GM23338 (cell line): ENCODE measurements at regions not wholly inside any gene's neighbourhood (a gene's known extent, or its start where the extent isn't known, plus 50 kb on each side); places are given as distances from the start of the nearest gene placed in this dataset.

Experiments used
- ATAC-seq: fragments of 200-7000 bp; cut with Tn5 transposase; 3 replicates; pipeline ENCODE4 v1.9.1; 2020
- DNase-seq: peaks from one replicate; pipeline ENCODE4 v3.0.0-alpha.2; 2015; ENCODE audit warnings: low spot score
- H2AFZ ChIP-seq: fragments of 200-600 bp; sonication (generic); 2 replicates; pipeline ENCODE4 v1.8.0; 2016; ENCODE audit warnings: antibody characterized with exemption, mild to moderate bottlenecking, moderate library complexity
- H3F3A ChIP-seq: fragments of 200-600 bp; sonication (generic); replicated peaks from 2 replicates; pipeline ENCODE4 v1.8.0; 2017; ENCODE audit warnings: antibody characterized with exemption, mixed run types, low read depth
- H3K27ac ChIP-seq: fragments of 200-600 bp; sonication (generic); 2 replicates; pipeline ENCODE4 v1.6.1; 2016; ENCODE audit warnings: low read depth
- H3K27me3 ChIP-seq: fragments of 200-600 bp; sonication (generic); 2 replicates; pipeline ENCODE4 v1.8.0; 2016; ENCODE audit warnings: mild to moderate bottlenecking, mixed run types, moderate library complexity; ENCODE audit not compliant: insufficient read depth
- H3K36me3 ChIP-seq: fragments of 200-600 bp; sonication (generic); 2 replicates; pipeline ENCODE4 v1.8.0; 2016; ENCODE audit warnings: mild to moderate bottlenecking; ENCODE audit not compliant: insufficient read depth
- H3K4me1 ChIP-seq: fragments of 200-600 bp; sonication (generic); 2 replicates; pipeline ENCODE4 v1.8.0; 2016; ENCODE audit warnings: mild to moderate bottlenecking, moderate library complexity; ENCODE audit not compliant: insufficient read depth
- H3K4me2 ChIP-seq: fragments of 200-600 bp; sonication (generic); 2 replicates; pipeline ENCODE4 v1.7.1; 2017; ENCODE audit warnings: mixed run types
- H3K4me3 ChIP-seq: fragments of 200-600 bp; sonication (generic); 2 replicates; pipeline ENCODE4 v1.6.1; 2016; ENCODE audit warnings: mixed run types
- H3K79me2 ChIP-seq: fragments of 200-600 bp; sonication (generic); replicated peaks from 2 replicates; pipeline ENCODE4 v1.8.0; 2017; ENCODE audit warnings: mild to moderate bottlenecking; ENCODE audit not compliant: insufficient read depth
- H3K9me2 ChIP-seq: fragments of 200-600 bp; sonication (generic); 2 replicates; pipeline ENCODE4 v1.8.0; 2017; ENCODE audit not compliant: insufficient read depth
- H4K20me1 ChIP-seq: fragments of 200-600 bp; sonication (generic); replicated peaks from 2 replicates; pipeline ENCODE4 v1.8.0; 2017; ENCODE audit warnings: mild to moderate bottlenecking; ENCODE audit not compliant: insufficient read depth
- H3K27ac Mint-ChIP-seq: 2 replicates; pipeline ENCODE4 v1.8.0; 2020; ENCODE audit warnings: inconsistent platforms, mild to moderate bottlenecking, moderate library complexity, mixed read lengths
- H3K27me3 Mint-ChIP-seq: 3 replicates; pipeline ENCODE4 v1.8.0; 2022; ENCODE audit warnings: low read depth, mild to moderate bottlenecking, moderate library complexity, mixed read lengths, inconsistent platforms; ENCODE audit not compliant: insufficient read depth, poor library complexity
- H3K36me3 Mint-ChIP-seq: 3 replicates; pipeline ENCODE4 v1.8.0; 2021; ENCODE audit warnings: low read depth, mild to moderate bottlenecking, inconsistent platforms, moderate library complexity, mixed read lengths
- H3K4me1 Mint-ChIP-seq: 3 replicates; pipeline ENCODE4 v1.8.0; 2020; ENCODE audit warnings: mild to moderate bottlenecking, inconsistent platforms, mixed read lengths
- H3K4me3 Mint-ChIP-seq: 3 replicates; pipeline ENCODE4 v1.8.0; 2021; ENCODE audit warnings: moderate library complexity, mild to moderate bottlenecking, inconsistent platforms, mixed read lengths
- H3K9me3 Mint-ChIP-seq: 3 replicates; pipeline ENCODE4 v1.8.0; 2020; ENCODE audit warnings: moderate library complexity, mild to moderate bottlenecking, inconsistent platforms, mixed read lengths
- CTCF ChIP-seq, 2 experiments: fragments of 200-600 bp in 1 of 2; sonication (generic) in 1 of 2; conservative IDR thresholded peaks; 2 replicates each; pipeline versions ENCODE4 v1.5.1 to v1.6.1; 2016 to 2017; ENCODE audit warnings: antibody characterized with exemption in 2 of 2, low read depth in 2 of 2, mild to moderate bottlenecking in 2 of 2, moderate library complexity in 1 of 2
- EZH2phosphoT487 ChIP-seq: fragments of 200-600 bp; sonication (generic); IDR thresholded peaks from one replicate; pipeline ENCODE4 v1.8.1; 2018; ENCODE audit warnings: antibody characterized with exemption; ENCODE audit not compliant: unreplicated experiment
- REST ChIP-seq: IDR thresholded peaks from one replicate; pipeline ENCODE4 v1.6.1; 2018; ENCODE audit warnings: antibody characterized with exemption; ENCODE audit not compliant: unreplicated experiment
- ZNF331 ChIP-seq: fragments of 250-450 bp; sonication (Bioruptor Pico); IDR thresholded peaks from 2 replicates; pipeline ENCODE4 v1.5.0; 2020; ENCODE audit warnings: low read depth, mild to moderate bottlenecking, moderate library complexity
- ZNF462 ChIP-seq: fragments of 250-450 bp; sonication (Bioruptor Pico); IDR thresholded peaks from 2 replicates; pipeline ENCODE4 v1.5.0; 2020; ENCODE audit warnings: mild to moderate bottlenecking, moderate library complexity

- Histone ChIP-seq H3K27me3 (no peaks in the 10 kb centered on the region), H3K9me2 (no peaks in the 10 kb centered on the region), H2AFZ (no peak overlapping the region), H3K79me2 (no peaks in the 10 kb centered on the region), H3K27ac (no peak overlapping the region), H3K4me3 (no peak overlapping the region), H4K20me1 (no peaks in the 10 kb centered on the region), H3K4me2 (no peak overlapping the region), H3K36me3 (no peaks in the 10 kb centered on the region), H3F3A (no peaks in the 10 kb centered on the region), H3K4me1 (0 out of 2 replicates have a peak, but pooled peaks cover 5% of the 10 kb centered on the region)
- Mint-ChIP-seq H3K27me3 (no peaks in the 10 kb centered on the region), H3K27ac (peak overlapping the region; percentile 65), H3K4me3 (no peak overlapping the region), H3K4me1 (peaks cover 4% of the 10 kb centered on the region), H3K9me3 (no peaks in the 10 kb centered on the region), H3K36me3 (no peaks in the 10 kb centered on the region)
- DNase-seq (no peak), ATAC-seq (no peak)
- TF ChIP-seq ZNF331 (CRISPR knock-in tag) (no peak), REST (no peak), ZNF462 (CRISPR knock-in tag) (no peak), CTCF (conservative IDR thresholded peaks at IDR 0.05; ENCODE audit: low read depth in 2 of 2) (no peak), EZH2phosphoT487 (no peak)
Measured at GRCh38 chr5:97453263-97453662, 270.2 kb upstream of the RIOK2 start.
